A673 (cell line): ENCODE measurements at regions not wholly inside any gene's neighbourhood (a gene's known extent, or its start where the extent isn't known, plus 50 kb on each side); places are given as distances from the start of the nearest gene placed in this dataset.

Experiments
- EZH2 ChIP-seq: fragments of 200-600 bp; sonication (generic); IDR thresholded peaks from 2 replicates; pipeline ENCODE4 v1.6.1; 2017; ENCODE audit warnings: borderline replicate concordance, low read depth, mild to moderate bottlenecking, mixed read lengths, antibody characterized with exemption, low read length; ENCODE audit not compliant: poor library complexity, severe bottlenecking
- TF ChIP-seq, protein P1 (sequence below): fragments of 300-800, 200-600 bp; sonication (generic); conservative IDR thresholded peaks from 2 replicates; pipeline ENCODE4 v1.5.1; 2017; ENCODE audit warnings: low read depth, mild to moderate bottlenecking, antibody characterized with exemption, low read length, moderate library complexity, mixed read lengths

- TF ChIP-seq, protein P1, sequence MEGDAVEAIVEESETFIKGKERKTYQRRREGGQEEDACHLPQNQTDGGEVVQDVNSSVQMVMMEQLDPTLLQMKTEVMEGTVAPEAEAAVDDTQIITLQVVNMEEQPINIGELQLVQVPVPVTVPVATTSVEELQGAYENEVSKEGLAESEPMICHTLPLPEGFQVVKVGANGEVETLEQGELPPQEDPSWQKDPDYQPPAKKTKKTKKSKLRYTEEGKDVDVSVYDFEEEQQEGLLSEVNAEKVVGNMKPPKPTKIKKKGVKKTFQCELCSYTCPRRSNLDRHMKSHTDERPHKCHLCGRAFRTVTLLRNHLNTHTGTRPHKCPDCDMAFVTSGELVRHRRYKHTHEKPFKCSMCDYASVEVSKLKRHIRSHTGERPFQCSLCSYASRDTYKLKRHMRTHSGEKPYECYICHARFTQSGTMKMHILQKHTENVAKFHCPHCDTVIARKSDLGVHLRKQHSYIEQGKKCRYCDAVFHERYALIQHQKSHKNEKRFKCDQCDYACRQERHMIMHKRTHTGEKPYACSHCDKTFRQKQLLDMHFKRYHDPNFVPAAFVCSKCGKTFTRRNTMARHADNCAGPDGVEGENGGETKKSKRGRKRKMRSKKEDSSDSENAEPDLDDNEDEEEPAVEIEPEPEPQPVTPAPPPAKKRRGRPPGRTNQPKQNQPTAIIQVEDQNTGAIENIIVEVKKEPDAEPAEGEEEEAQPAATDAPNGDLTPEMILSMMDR = no peak
- TF ChIP-seq EZH2 = no peak
Measured at GRCh38 chr5:164898705-164899104, 1393.3 kb downstream of the MAT2B start.
